GM13976 (cell line): ENCODE measurements at regions not wholly inside any gene's neighbourhood (a gene's known extent, or its start where the extent isn't known, plus 50 kb on each side); places are given as distances from the start of the nearest gene placed in this dataset.

Experiments
- DNase-seq: peaks from one replicate; pipeline ENCODE4 v3.0.0; 2012; ENCODE audit warnings: low spot score
- in situ Hi-C: fragments of 300-500 bp; cut with MboI; formaldehyde crosslinking; loops from one replicate; pipeline ENCODE4 v1.12.0; 2022; ENCODE audit warnings: low sequenced_read_pairs, mixed read lengths, inconsistent platforms; ENCODE audit not compliant: unreplicated experiment
- TF ChIP-seq, protein P1 (sequence below): IDR thresholded peaks from 2 replicates; pipeline ENCODE4 v1.5.1; 2012; ENCODE audit warnings: borderline replicate concordance, mild to moderate bottlenecking; ENCODE audit not compliant: insufficient read depth; ENCODE audit errors: extremely low read depth, missing control alignments, control extremely low read depth

DNA sequence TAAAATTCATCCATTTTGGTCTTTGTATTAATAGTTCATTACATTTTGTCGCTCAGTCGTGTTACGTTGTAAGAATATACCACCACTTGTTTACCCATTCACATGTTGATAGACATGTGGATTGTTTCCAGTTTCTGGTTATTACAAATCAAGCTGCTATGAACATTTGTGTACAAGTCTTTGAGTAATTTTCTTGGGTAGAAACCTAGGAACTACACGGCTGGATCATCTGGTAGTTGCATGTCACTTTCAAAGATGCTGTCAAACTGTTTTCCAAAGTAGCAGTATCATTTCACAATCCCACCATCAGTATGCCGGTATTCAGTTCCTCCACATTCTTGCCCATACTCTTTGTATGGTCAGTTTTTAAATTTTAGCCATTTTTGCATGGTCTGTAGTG lies 98.0 kb downstream of the GASK1B start:
- in situ Hi-C loops, result no loop called here
- TF ChIP-seq, protein P1, sequence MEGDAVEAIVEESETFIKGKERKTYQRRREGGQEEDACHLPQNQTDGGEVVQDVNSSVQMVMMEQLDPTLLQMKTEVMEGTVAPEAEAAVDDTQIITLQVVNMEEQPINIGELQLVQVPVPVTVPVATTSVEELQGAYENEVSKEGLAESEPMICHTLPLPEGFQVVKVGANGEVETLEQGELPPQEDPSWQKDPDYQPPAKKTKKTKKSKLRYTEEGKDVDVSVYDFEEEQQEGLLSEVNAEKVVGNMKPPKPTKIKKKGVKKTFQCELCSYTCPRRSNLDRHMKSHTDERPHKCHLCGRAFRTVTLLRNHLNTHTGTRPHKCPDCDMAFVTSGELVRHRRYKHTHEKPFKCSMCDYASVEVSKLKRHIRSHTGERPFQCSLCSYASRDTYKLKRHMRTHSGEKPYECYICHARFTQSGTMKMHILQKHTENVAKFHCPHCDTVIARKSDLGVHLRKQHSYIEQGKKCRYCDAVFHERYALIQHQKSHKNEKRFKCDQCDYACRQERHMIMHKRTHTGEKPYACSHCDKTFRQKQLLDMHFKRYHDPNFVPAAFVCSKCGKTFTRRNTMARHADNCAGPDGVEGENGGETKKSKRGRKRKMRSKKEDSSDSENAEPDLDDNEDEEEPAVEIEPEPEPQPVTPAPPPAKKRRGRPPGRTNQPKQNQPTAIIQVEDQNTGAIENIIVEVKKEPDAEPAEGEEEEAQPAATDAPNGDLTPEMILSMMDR, result no peak

DNA sequence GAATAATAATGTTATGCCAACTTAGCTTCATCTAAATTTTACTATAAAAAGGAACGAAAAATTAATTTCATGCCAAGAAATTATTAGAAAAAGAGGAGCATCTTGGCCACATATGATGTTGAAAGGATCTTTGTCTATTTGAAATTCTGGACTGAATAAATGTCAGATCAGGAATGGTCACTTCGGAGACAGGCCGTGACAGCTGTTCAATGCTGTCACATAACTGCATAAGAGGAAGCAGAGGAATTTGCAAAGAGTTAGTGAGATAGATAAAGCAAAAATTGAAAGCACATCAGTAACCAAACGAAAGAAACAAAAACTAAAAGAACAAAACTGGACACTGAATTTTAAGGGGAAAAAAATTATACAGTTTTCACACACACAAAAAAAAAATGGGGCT lies 100.9 kb downstream of the GASK1B start:
- no peak for DNase-seq
- in situ Hi-C loops, result no loop called here
- TF ChIP-seq, protein P1, result no peak

More for the DNA sequence above, 98.0 kb downstream of the GASK1B start:
- DNase-seq, result no peak

DNA sequence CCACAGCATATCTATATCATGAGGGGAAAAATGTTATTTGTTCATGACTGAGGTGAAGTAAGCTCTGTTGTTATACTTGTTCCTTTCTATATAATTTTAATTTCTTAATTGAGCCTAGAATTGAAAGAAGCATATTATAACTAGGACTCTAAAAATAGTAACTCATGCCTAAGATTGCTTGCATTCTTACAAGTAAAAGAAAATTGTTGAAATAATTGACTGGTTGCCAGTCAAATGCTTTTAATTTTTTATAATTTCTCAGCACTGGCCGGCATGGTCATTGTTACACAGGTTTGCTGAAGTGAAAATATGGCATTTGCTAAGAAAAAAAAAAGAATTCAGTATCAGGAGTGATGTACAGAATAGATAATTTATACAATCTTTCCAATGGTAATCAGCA lies 104.8 kb downstream of the GASK1B start:
- DNase-seq, result no peak
- TF ChIP-seq, protein P1, result no peak
- in situ Hi-C loops, result no loop called here

DNA sequence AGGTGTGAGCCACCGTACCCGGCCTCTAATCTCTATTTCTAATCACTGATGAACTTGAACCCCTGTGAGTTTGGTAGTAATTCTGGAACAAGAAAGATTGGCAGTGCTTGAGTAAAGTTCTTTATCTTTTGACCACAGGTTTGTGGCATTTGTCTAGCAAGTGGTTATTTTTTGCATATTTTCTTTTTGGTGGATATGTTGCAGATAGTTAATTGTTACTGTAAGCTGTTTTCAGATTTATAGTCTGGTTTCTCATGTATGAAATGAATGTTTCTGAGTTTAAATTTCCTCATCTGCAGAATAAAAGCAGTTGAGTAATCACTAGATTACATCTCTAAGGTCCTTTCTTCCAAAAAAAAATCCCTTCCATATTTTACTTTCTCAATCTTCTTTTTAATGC lies 105.2 kb downstream of the GASK1B start:
- in situ Hi-C loops, result no loop called here
- TF ChIP-seq, protein P1, result no peak
- no peak for DNase-seq

DNA sequence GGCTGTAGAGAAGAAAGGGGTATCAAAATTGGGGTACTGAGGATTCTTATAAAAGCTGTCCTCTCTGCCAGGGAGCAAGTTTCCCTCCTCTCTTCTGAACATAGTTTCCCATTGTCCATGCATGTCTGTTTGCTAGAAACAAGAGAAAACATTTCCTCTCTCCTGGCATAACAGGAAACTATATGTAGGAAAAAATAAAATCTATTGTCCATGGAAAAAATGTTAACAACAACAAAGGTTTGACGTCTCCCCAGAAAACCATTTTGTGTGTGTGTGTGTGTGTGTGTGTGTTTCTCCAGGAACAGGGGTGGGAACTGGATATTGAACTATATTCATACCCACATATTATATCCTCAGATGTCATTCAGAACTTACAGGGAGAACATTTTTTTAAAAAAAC lies 107.2 kb downstream of the GASK1B start:
- no peak for DNase-seq
- TF ChIP-seq, protein P1, result no peak
- in situ Hi-C loops, result no loop called here

DNA sequence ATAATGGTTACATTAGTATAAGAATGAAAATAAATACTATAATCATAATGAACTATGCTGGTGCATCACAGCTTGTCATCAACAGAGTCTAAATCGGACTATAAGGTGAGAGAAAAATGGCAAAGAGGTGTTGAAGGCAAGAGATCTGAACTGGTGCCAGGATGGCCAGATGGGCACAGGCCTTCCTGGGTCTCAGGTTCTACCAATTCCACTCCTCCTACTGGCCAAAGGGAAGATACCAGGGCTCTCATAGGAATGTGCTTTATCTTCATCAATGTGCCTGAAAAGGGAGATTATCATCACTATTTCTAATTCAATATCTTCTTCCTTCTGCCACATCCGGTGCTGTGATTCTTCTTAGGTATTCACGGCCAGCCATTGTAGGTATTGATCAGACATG lies 107.6 kb downstream of the GASK1B start:
- TF ChIP-seq, protein P1, result no peak
- no peak for DNase-seq
- in situ Hi-C loops, result no loop called here
